ENCODE measurements at regions not wholly inside any gene's neighbourhood (a gene's known extent, or its start where the extent isn't known, plus 50 kb on each side); places are given as distances from the start of the nearest gene placed in this dataset.

GRCh38 chr18:67938660-67939059 lies 422.1 kb upstream of the DSEL start:
- no peak for DNase-seq

GRCh38 chr18:67935638-67936037 lies 419.1 kb upstream of the DSEL start:
- no peak for DNase-seq

- no peak for DNase-seq
Measured at GRCh38 chr18:67933271-67933670, 416.8 kb upstream of the DSEL start.

- DNase-seq, result no peak
Measured at GRCh38 chr18:67932271-67932670, 415.8 kb upstream of the DSEL start.

GRCh38 chr18:67926929-67927864 lies 410.7 kb upstream of the DSEL start:
- DNase-seq, result no peak

- no peak for DNase-seq
Measured at GRCh38 chr18:67924656-67925055, 408.1 kb upstream of the DSEL start.

GRCh38 chr18:67919316-67919715 lies 402.8 kb upstream of the DSEL start:
- DNase-seq, result no peak

GRCh38 chr18:67916097-67916496 lies 399.6 kb upstream of the DSEL start:
- no peak for DNase-seq

GRCh38 chr18:67913040-67913439 lies 396.5 kb upstream of the DSEL start:
- no peak for DNase-seq

- DNase-seq, result no peak
Measured at GRCh38 chr18:67901573-67901972, 385.1 kb upstream of the DSEL start.

- no peak for DNase-seq
Measured at GRCh38 chr18:67896451-67896850, 379.9 kb upstream of the DSEL start.

GRCh38 chr18:67893916-67894315 lies 377.4 kb upstream of the DSEL start:
- DNase-seq, result no peak

GRCh38 chr18:67876871-67877270 lies 360.4 kb upstream of the DSEL start:
- DNase-seq, result no peak

- DNase-seq, result no peak
Measured at GRCh38 chr18:67875944-67876343, 359.4 kb upstream of the DSEL start.

- DNase-seq, result peak; percentile 28
Measured at GRCh38 chr18:67875060-67875459, 358.5 kb upstream of the DSEL start.

- no peak for DNase-seq
Measured at GRCh38 chr18:67865400-67865799, 348.9 kb upstream of the DSEL start.

GRCh38 chr18:67864677-67865340 lies 348.3 kb upstream of the DSEL start:
- peak; percentile 24 for DNase-seq

- no peak for DNase-seq
Measured at GRCh38 chr18:67862069-67862468, 345.5 kb upstream of the DSEL start.

- DNase-seq, result no peak
Measured at GRCh38 chr18:67854340-67854739, 337.8 kb upstream of the DSEL start.

- no peak for DNase-seq
Measured at GRCh38 chr18:67846422-67847098, 330.0 kb upstream of the DSEL start.

- peak; percentile 22 for DNase-seq
Measured at GRCh38 chr18:67845035-67845434, 328.5 kb upstream of the DSEL start.

- DNase-seq, result no peak
Measured at GRCh38 chr18:67840379-67840778, 323.9 kb upstream of the DSEL start.

GRCh38 chr18:67818432-67818831 lies 301.9 kb upstream of the DSEL start:
- DNase-seq, result no peak

- no peak for DNase-seq
Measured at GRCh38 chr18:67815280-67815679, 298.8 kb upstream of the DSEL start.
